HG02852 (cell line): ENCODE measurements at regions not wholly inside any gene's neighbourhood (a gene's known extent, or its start where the extent isn't known, plus 50 kb on each side); places are given as distances from the start of the nearest gene placed in this dataset.
"Not testable (repeated sequence)": the region's sequence is repeated elsewhere in the genome, so short reads cannot be mapped to it uniquely, and the experiment has no call there.

Experiments
- ATAC-seq: cut with Tn5 transposase; IDR thresholded peaks from one replicate; pipeline ENCODE4 v1.9.1; 2021; ENCODE audit warnings: mild to moderate bottlenecking, moderate library complexity; ENCODE audit not compliant: unreplicated experiment

- no peak for ATAC-seq
These were observed 103.1 kb downstream of the VGLL3 start for GRCh38 chr3:86887876-86888275.

- ATAC-seq = no peak
These were observed 110.9 kb downstream of the VGLL3 start for GRCh38 chr3:86880066-86880465.

DNA sequence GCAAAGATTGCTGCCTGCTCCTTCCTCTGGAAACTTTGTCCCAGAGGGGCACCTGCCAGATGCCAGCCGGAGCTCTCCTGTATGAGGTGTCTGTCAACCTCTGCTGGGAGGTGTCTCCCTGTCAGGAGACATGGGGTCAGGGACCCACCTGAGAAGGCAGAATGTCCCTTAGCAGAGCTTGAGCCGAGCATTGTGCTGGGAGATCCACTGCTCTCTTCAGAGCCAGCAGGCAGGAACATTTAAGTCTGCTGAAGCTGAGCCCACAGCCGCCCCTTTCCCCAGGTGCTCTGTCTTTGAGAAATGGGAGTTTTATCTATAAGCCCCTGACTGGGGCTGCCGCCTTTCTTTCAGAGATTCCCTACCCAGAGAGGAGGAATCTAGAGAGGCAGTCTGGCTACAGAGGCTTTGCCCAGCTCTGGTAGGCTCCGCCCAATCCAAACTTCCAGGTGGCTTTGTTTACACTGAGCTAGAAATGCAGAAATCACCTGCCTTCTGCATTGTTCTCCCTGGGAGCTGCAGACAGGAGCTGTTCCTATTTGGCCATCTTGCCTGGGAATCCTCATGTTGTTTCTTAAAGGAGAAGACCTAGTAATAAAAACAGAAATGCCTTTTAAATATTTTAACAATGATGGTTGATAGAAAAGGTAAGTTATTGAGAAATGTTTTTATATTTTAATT is 114.3 kb downstream of the VGLL3 start:
- not testable (repeated sequence) for ATAC-seq

- not testable (repeated sequence) for ATAC-seq
These were observed 116.2 kb downstream of the VGLL3 start for GRCh38 chr3:86874790-86875189.

DNA sequence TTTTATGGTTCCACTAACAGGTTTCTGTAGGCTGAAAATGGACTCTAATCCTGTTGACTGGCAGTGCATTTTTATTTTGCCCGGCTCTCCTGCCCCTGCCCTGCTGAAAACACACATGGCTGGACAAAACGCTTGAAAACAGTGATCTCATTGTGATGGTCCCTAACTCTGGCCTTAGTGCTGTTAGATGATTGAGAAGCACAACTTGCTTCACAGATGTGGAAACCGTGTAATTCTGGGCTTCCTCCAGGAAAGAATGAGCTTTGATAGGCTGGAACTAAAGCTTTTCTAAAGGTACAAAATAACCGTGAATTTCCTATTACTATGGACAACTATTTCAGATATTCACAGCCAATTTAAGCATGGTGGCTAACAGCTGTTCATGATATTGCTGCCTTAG is 121.4 kb downstream of the VGLL3 start:
- no peak for ATAC-seq

DNA sequence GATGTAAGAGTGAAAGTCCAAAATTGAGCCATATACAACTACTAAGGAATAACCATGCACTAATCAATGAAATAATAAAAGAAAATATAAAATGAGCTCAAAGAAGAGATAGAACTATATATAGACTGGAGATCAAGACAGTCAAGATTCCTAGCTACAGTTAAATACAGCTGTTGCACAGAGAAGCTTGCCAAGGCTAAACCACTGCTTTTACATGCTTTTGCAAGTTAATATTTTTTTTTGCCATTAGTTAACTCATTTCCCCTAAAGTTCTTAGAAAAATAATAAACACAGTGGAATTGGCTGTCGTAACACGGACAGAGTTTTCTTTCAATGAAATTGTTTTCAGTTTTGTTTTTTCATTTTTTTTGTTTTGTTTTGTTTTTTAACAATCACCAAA is 123.0 kb downstream of the VGLL3 start:
- no peak for ATAC-seq

- no peak for ATAC-seq
These were observed 125.4 kb downstream of the VGLL3 start for GRCh38 chr3:86865506-86865905.

DNA sequence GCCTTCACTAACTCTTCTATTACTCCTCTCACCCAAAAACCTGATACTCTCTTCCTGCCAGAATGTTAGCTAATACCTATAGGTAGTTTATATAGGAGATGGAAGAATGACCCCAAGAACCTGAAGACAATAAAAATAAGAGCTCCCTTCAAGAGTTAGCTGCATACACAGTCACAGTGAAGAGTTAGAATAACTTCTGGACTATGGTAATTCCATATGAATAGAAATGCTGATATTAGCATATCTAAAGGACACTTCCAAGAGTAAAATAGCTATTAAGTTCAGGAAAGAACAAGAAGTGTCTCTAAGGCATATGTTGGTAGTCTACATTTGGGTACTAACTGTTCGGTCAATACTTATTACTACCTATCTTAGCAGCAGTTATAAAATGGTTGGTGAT is 134.2 kb downstream of the VGLL3 start:
- ATAC-seq = no peak

- ATAC-seq = no peak
These were observed 141.0 kb downstream of the VGLL3 start for GRCh38 chr3:86849991-86850390.

- ATAC-seq = no peak
These were observed 145.2 kb downstream of the VGLL3 start for GRCh38 chr3:86845726-86846125.

DNA sequence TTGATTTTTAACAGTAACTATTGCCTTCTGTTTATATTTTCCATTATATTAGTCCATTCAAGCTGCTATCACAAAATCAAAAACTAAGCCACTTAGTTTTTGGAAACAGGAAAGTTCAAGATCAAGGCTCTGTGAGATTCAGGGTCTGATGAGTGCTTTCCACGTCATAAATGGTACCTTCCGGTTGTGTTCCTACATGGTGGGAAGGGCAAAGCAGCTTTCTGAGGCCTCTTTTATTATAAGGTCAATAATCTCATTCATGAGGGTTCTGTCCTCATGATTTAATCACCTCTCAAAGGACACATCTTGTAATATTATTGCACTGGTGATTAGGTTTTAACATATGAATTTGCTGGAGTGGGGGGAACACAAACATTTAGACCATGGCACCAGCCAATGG is 152.0 kb downstream of the VGLL3 start:
- ATAC-seq = no peak

GRCh38 chr3:86837871-86838270 is 153.1 kb downstream of the VGLL3 start:
- no peak for ATAC-seq

DNA sequence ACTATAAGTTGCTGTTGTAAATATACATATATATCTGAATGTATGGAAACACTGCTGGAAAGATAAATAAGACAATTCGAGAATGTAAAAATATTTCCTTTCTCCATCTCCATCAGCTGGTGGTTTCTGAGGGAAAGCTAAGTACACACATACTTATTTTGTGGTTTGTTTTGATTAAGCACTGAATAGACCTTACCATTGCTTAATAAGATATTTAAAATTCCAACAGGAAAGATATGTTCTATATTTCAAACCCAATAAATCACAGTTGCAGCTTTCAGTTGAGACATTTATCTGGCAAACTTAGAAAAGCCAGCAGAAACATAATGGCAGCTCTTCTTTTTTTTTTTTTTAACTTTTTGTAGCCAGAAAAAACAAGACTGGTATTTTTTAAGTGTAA is 160.4 kb downstream of the VGLL3 start:
- no peak for ATAC-seq

DNA sequence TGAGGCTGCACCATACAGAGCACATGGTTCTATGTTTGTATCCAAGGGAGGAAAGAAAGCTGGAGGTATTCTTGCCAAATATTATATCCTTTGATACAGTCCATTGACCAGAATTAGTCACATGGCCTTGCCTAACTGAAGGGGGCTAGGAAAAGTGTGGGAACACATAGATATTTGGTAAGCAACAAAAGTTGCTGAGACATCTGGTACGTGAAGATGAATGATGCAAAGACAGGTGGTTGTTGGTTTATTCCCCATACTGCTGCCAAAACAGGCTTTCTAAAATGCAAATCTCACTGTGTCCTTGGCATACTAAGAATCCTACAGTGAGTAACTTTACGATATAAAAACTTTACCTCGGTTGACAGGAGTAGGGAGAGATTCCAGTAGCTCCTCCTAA is 162.2 kb downstream of the VGLL3 start:
- no peak for ATAC-seq

GRCh38 chr3:86827582-86827981 is 163.4 kb downstream of the VGLL3 start:
- not testable (repeated sequence) for ATAC-seq

- no peak for ATAC-seq
These were observed 164.7 kb downstream of the VGLL3 start for GRCh38 chr3:86826292-86826691.

GRCh38 chr3:86815880-86816279 is 175.1 kb downstream of the VGLL3 start:
- no peak for ATAC-seq

DNA sequence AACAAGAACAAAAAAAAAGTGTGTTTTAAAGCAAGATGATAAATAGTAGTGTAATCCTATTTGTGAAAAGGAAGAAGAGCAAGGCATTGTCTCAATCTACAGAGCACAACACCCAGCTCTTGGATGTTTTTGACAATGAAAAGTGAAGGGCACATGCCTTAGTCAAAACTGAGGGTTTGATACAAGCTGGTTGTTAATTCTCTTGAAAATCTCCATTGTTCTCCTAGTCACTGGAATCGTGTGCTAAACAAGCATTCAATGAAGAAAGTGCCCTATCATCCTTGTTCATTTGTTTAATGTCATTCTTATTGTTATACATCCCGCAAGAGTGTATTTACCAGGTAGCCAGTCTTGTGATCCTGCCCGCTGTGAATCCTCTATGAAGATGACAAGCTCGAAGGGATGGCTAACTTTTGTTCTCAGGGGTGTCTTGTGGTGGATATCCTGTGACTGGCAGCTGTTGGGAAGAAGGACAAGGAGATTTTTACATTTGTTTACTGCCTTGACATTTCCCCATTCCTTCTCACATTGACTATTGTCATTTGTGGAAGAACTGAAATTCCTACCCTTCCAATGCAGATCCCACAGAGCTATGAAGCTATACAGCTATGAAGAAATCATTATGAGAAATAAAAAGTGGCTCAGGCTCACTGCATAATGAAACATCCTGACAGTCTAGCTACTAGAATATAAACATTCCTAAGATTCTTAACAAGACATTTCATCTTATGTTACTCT is 175.9 kb downstream of the VGLL3 start:
- ATAC-seq = no peak

- ATAC-seq = no peak
These were observed 176.6 kb downstream of the VGLL3 start for GRCh38 chr3:86814321-86814720.

GRCh38 chr3:86801921-86802320 is 189.0 kb downstream of the VGLL3 start:
- ATAC-seq = no peak

GRCh38 chr3:86801066-86801465 is 189.9 kb downstream of the VGLL3 start:
- no peak for ATAC-seq

DNA sequence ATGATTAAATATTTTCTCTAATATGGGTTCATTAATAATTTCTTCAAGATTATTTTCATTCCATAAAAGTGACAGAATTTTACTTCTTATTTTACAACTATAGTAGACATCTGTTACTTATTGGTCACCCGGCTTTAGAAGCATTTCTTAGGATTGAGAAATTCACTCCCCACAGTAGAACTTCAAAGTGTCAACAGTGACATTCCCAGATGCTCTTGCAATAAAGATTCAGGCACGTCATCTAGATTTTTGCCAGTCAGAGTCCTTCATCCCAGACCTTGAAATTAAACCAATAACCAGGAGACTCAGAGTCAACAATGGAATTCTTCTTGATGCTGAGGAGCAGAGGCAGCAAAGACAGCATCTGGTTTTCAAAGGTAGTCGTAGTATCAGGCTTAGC is 190.8 kb downstream of the VGLL3 start:
- no peak for ATAC-seq

GRCh38 chr3:86797946-86798345 is 193.0 kb downstream of the VGLL3 start:
- ATAC-seq = no peak
